Testis (tissue), 2 donors: ENCODE measurements at regions not wholly inside any gene's neighbourhood (a gene's known extent, or its start where the extent isn't known, plus 50 kb on each side); places are given as distances from the start of the nearest gene placed in this dataset.

Experiments used
- DNase-seq: peaks from one replicate; pipeline ENCODE4 v3.0.0-alpha.2; 2019
- H3K27ac ChIP-seq, 2 donors: fragments of 200-600 bp; sonication (generic); one replicate each; pipeline ENCODE4 v1.5.1; 2019
- H3K27me3 ChIP-seq: fragments of 200-600 bp; sonication (generic); one replicate; pipeline ENCODE4 v1.5.1; 2019
- H3K36me3 ChIP-seq: fragments of 200-600 bp; sonication (generic); one replicate; pipeline ENCODE4 v1.5.1; 2017; ENCODE audit warnings: low read depth; ENCODE audit errors: missing control alignments
- H3K4me1 ChIP-seq: fragments of 200-600 bp; sonication (generic); one replicate; pipeline ENCODE4 v1.5.1; 2019
- H3K4me3 ChIP-seq, 2 donors: fragments of 200-600 bp; sonication (generic); one replicate each; pipeline ENCODE4 v1.5.1; 2017 to 2019
- H3K9me3 ChIP-seq: fragments of 200-600 bp; sonication (generic); one replicate; pipeline ENCODE4 v1.5.1; 2017
- CTCF ChIP-seq, 3 experiments: fragments of 450-650 bp in 2 of 3; fragments of 200-600 bp in 1 of 3; sonication (generic) in 1 of 3; IDR thresholded peaks; one replicate each; pipeline ENCODE4 v1.5.1; 2016 to 2019; ENCODE audit warnings: antibody characterized with exemption in 3 of 3, mild to moderate bottlenecking in 2 of 3, moderate library complexity in 1 of 3
- POLR2A ChIP-seq: fragments of 450-650 bp; IDR thresholded peaks from one replicate; pipeline ENCODE4 v1.6.1; 2017; ENCODE audit warnings: antibody characterized with exemption, mild to moderate bottlenecking, moderate library complexity
- WGBS, 2 donors: methylation state at CpG; one replicate each; pipeline ENCODE4 v1.1.5; 2018; 5-methylcytosine and 5-hydroxymethylcytosine counted together
- intact Hi-C: fragments of 100-400 bp; cut with DNase I; formaldehyde crosslinking; loops from one replicate; pipeline ENCODE4 v1.15.1; 2023; ENCODE audit warnings: low total_unique reads

GRCh38 chr14:49946320-49947141, 53.6 kb downstream of the ARF6 start:
- H3K27ac ChIP-seq: no peak overlapping the region
- H3K36me3 ChIP-seq: no peaks in the 10 kb centered on the region
- intact Hi-C loops: no loop called here
- no peak for TF ChIP-seq POLR2A
- no peak for TF ChIP-seq CTCF (IDR thresholded peaks at IDR 0.05)
- H3K4me3 ChIP-seq: no peak overlapping the region
- WGBS, 2 donors: 53 to 67% methylated on average over 10 of the region's 10 CpGs
- DNase-seq: no peak
- no peaks in the 10 kb centered on the region for H3K9me3 ChIP-seq
- no peaks in the 10 kb centered on the region for H3K4me1 ChIP-seq
- no peaks in the 10 kb centered on the region for H3K27me3 ChIP-seq

GRCh38 chr14:49947506-49947905, 54.6 kb downstream of the ARF6 start:
- Histone ChIP-seq H3K4me1 (no peaks in the 10 kb centered on the region), H3K36me3 (no peaks in the 10 kb centered on the region), H3K27me3 (no peaks in the 10 kb centered on the region), H3K4me3 (no peak overlapping the region), H3K27ac (no peak overlapping the region), H3K9me3 (no peaks in the 10 kb centered on the region)
- WGBS, 2 donors: 92 to 93% methylated on average over 3 of the region's 3 CpGs
- no peak for DNase-seq
- intact Hi-C loops: no loop called here
- TF ChIP-seq CTCF (IDR thresholded peaks at IDR 0.05) (no peak), POLR2A (no peak)

- intact Hi-C loops: no loop called here
- Histone ChIP-seq H3K4me1 (no peaks in the 10 kb centered on the region), H3K9me3 (no peaks in the 10 kb centered on the region), H3K4me3 (no peak overlapping the region), H3K36me3 (no peaks in the 10 kb centered on the region), H3K27me3 (no peaks in the 10 kb centered on the region), H3K27ac (no peak overlapping the region)
- DNase-seq: no peak
- WGBS, 2 donors: 93 to 94% methylated on average over 4 of the region's 4 CpGs
- TF ChIP-seq CTCF (IDR thresholded peaks at IDR 0.05) (no peak), POLR2A (no peak)
Measured at GRCh38 chr14:49950275-49951228, 57.7 kb downstream of the ARF6 start.

- Histone ChIP-seq H3K27ac (no peak overlapping the region), H3K9me3 (no peaks in the 10 kb centered on the region), H3K27me3 (no peaks in the 10 kb centered on the region), H3K4me1 (no peaks in the 10 kb centered on the region), H3K4me3 (no peak overlapping the region), H3K36me3 (no peaks in the 10 kb centered on the region)
- intact Hi-C loops: no loop called here
- WGBS, 2 donors: 93 to 100% methylated on average over 1 of the region's 1 CpG
- TF ChIP-seq POLR2A: no peak
- no peak for DNase-seq
Measured at GRCh38 chr14:49951229-49951607, 58.3 kb downstream of the ARF6 start.

DNA sequence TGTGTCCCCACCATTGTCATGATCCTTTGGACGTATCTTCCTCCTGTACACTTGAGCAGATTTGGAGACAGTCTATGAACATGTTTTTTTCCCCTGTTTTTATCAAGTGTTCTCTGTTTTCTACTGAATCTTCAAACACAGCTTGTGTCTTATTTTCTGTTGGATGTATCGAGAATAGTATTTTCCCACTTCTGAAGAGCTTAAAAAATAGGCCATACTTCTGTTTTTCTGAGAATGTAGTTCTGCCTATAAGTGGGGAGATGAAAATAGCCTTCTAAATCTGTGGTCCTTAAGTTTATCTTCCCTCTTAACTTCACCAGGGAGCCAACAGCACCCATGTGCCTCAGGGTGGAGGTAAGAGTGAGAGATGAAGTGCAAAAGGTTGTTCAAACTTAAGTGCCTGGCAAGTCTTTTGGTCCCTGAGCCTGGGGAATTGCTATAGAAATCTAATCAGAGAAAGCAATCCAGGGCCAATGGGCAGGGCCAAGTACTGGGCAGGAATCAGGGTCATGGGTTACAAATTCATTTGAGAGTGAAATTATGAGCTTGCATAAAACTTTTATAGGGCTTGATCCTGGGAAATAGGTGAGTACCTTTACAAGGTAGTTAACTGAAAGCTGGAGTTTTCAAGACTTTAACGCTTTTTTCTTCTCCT, 58.9 kb downstream of the ARF6 start:
- Histone ChIP-seq H3K4me3 (no peak overlapping the region), H3K36me3 (no peaks in the 10 kb centered on the region), H3K27ac (no peak overlapping the region), H3K9me3 (no peaks in the 10 kb centered on the region), H3K27me3 (no peaks in the 10 kb centered on the region), H3K4me1 (no peaks in the 10 kb centered on the region)
- intact Hi-C loops: no loop called here
- TF ChIP-seq POLR2A (no peak), CTCF (IDR thresholded peaks at IDR 0.05) (no peak)
- no peak for DNase-seq
- WGBS, 2 donors: 89 to 96% methylated on average over 3 of the region's 3 CpGs
